GM12873 (cell line): ENCODE measurements at regions not wholly inside any gene's neighbourhood (a gene's known extent, or its start where the extent isn't known, plus 50 kb on each side); places are given as distances from the start of the nearest gene placed in this dataset.

Experiments used
- TF ChIP-seq, protein P1 (sequence below): IDR thresholded peaks from 2 replicates; pipeline ENCODE4 v1.5.1; 2012; ENCODE audit warnings: low read depth, mild to moderate bottlenecking, moderate library complexity, low read length, control low read depth; ENCODE audit not compliant: insufficient read depth; ENCODE audit errors: missing control alignments

GRCh38 chr12:58443981-58444371 lies 476.3 kb downstream of the LRIG3 start:
- TF ChIP-seq, protein P1, sequence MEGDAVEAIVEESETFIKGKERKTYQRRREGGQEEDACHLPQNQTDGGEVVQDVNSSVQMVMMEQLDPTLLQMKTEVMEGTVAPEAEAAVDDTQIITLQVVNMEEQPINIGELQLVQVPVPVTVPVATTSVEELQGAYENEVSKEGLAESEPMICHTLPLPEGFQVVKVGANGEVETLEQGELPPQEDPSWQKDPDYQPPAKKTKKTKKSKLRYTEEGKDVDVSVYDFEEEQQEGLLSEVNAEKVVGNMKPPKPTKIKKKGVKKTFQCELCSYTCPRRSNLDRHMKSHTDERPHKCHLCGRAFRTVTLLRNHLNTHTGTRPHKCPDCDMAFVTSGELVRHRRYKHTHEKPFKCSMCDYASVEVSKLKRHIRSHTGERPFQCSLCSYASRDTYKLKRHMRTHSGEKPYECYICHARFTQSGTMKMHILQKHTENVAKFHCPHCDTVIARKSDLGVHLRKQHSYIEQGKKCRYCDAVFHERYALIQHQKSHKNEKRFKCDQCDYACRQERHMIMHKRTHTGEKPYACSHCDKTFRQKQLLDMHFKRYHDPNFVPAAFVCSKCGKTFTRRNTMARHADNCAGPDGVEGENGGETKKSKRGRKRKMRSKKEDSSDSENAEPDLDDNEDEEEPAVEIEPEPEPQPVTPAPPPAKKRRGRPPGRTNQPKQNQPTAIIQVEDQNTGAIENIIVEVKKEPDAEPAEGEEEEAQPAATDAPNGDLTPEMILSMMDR, result no peak

GRCh38 chr12:58450868-58451482 lies 469.3 kb downstream of the LRIG3 start:
- TF ChIP-seq, protein P1, result no peak

- TF ChIP-seq, protein P1, result no peak
Measured at GRCh38 chr12:58452546-58452945, 467.8 kb downstream of the LRIG3 start.

- TF ChIP-seq, protein P1, result no peak
Measured at GRCh38 chr12:58453306-58453705, 467.0 kb downstream of the LRIG3 start.

GRCh38 chr12:58455136-58455535 lies 465.2 kb downstream of the LRIG3 start:
- TF ChIP-seq, protein P1, result no peak

- TF ChIP-seq, protein P1, result no peak
Measured at GRCh38 chr12:58458102-58458501, 462.2 kb downstream of the LRIG3 start.

DNA sequence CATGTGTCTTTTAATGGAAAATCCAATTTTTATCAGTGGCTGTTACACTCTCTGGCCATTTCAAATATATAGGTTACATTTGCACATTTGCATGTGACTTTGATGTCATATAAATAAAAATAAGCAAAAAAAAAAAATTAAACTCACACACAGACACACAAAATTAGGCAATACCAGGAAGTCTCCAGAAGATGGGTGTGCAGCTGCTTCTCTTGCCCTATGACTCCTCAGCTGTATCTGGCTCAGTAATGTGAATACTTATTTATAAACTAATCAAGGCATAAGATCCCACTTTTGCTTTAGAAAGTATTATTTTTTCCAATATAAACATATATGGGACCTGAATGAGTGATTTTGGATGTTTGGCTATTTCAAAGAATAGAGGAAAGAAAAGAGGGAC lies 461.1 kb downstream of the LRIG3 start:
- TF ChIP-seq, protein P1, result no peak
